ENCODE measurements at regions not wholly inside any gene's neighbourhood (a gene's known extent, or its start where the extent isn't known, plus 50 kb on each side); places are given as distances from the start of the nearest gene placed in this dataset.
"Not testable (repeated sequence)": the region's sequence is repeated elsewhere in the genome, so short reads cannot be mapped to it uniquely, and the experiment has no call there.

DNA sequence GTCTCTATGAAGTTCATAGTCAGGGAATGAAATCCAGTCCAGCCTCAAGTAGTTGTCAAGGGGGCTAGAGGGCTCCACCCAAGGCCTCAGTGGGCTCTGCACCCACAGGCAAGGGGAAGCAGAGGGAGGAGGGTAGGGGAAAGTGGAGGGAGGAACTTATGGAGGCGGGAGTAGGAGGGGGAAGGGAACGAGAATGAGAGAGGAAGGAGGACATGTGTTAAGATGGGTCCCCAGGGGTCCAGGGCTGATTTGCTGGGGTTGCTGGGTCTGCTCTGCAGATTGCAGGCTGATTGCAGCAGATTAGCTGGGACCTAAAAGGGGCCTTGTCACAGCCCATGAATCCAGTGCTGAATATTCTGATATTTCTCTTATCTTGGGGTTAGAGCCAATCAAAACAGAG lies 166.9 kb upstream of the IL12B start:
- DNase-seq (ENCODE audit: low spot score), result no peak

DNA sequence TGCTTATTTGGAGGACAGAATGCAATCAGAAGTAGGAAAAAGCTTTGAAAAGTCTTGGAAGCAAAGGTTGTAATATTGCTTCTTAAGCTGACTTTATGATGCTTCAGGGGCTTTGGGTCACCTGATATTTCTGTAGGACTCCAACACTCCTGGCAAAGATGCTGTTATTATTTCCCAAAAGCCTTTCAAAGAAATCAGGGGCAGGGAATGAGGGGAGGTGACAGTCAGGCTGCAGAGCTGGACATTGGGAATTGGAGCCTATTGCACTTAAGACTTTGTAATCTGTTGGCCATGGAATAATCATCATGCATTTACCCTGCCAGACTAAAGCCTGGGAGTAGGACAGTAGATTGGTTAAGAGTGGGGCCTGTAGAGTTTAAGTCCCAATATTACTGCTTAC lies 168.3 kb upstream of the IL12B start:
- DNase-seq (ENCODE audit: low spot score), result no peak

GRCh38 chr5:159502116-159502515 lies 171.8 kb upstream of the IL12B start:
- DNase-seq (ENCODE audit: low spot score), result not testable (repeated sequence)

GRCh38 chr5:159503236-159503635 lies 172.9 kb upstream of the IL12B start:
- no peak for DNase-seq (ENCODE audit: low spot score)

DNA sequence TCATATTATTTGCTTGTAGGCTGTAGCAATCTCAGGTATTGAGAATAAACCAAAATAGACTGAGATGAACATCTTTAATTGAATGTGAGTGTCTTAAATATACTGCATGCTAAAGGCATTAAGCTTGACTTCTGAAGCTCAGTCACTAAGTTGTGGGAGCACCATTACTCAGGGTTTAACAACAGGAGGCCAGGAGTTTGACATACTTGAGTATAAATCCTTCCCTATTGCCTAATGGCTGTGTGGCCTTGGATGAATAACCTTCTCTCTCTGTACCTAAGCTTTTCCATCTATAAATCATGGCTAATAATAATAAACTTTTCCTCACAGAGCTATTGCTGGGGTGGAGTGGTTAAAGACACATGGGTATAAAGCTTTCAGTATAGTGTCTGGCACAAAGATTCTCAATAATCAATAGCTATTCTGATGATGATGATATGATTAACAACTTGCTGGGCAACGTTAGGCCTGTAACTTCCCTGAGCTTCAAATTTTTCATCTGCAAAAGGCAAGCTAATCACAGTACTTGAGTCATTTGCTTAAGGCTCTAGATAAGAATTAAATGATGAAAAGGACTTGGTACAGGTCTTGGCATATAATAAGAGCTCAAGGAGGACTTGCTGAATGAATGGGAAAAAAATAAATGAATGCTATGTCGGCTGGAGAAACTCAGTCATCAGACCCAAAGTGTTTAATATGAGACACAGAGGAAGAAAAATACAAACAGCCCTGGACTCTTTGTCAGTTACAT lies 174.0 kb upstream of the IL12B start:
- no peak for DNase-seq (ENCODE audit: low spot score)

DNA sequence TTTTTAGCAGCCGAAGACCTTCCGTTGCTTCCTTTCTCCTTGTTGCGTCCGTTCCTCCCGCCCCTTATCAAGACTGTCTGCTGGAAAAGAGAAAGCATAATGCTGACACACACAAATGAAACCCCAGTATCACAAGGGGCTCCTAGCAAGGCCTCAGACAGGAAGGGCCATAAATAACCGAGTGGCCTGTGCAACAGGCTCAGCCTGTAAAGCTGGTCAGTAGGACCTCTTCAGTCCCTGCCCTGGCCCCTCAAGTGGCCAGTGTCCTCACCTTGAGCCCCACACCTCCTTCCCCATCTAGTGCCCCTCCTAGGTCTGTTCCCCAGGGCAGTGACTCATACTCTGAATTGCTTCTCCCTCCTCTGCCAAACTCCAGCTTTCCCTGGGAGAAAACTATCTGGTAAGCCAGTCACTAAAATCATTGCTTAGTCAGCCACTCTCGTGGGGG lies 174.6 kb upstream of the IL12B start:
- DNase-seq (ENCODE audit: low spot score), result no peak

DNA sequence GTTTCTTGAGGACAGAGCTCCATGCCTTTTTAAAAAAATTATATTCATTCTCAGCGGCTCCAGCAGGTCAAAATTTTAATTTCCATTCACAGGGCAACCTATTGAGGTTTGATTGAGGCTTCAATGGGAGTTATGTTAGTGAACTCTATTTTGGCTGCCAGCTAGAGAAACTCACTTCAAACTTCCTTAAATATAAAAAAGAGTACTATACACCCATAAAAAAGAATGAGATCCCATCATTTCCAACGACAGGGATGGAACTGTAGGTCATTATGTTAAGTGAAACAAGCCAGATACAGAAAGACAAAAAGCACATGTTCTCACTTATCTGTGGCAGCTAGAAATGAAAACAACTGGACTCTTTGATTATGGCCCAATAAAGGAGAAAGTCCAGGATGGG lies 176.8 kb upstream of the IL12B start:
- DNase-seq (ENCODE audit: low spot score), result no peak

GRCh38 chr5:159507661-159508060 lies 177.4 kb upstream of the IL12B start:
- DNase-seq (ENCODE audit: low spot score), result no peak

GRCh38 chr5:159508344-159508743 lies 178.1 kb upstream of the IL12B start:
- no peak for DNase-seq (ENCODE audit: low spot score)

DNA sequence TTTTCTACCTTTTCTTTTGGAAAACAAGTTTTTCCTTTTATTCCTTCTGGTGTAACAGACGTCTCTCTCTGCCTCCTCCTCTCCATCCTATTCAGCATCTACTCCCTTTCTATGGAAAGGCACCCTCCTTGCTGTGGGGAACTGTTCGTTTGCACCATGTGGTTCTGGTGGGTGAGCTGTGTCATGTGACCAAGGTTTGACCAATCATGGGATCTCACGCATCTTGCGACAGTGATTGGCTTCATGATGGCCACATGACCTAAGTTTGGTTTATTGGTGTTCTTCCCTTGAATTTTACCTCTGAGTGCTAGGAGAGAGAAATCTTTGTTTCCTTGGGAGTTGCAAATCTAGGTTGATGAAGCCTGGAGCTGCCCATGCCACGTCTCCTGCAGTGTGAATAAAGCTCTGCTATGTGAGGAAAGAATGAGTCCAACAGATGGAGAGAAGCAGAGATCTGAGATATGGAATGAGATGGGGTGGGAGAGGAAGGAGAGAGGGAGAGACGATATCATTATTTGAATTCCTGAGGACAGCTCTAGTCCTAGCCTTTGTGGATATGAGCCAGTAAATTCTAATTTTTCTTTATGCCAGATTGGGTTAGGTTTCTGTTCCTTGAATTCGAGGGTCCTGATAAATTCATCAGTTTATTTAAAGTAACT lies 178.8 kb upstream of the IL12B start:
- no peak for DNase-seq (ENCODE audit: low spot score)

GRCh38 chr5:159510282-159510681 lies 180.0 kb upstream of the IL12B start:
- no peak for DNase-seq (ENCODE audit: low spot score)

GRCh38 chr5:159511570-159511969 lies 181.3 kb upstream of the IL12B start:
- DNase-seq (ENCODE audit: low spot score), result no peak

- no peak for DNase-seq (ENCODE audit: low spot score)
These were observed 181.8 kb upstream of the IL12B start for GRCh38 chr5:159512064-159512463.

DNA sequence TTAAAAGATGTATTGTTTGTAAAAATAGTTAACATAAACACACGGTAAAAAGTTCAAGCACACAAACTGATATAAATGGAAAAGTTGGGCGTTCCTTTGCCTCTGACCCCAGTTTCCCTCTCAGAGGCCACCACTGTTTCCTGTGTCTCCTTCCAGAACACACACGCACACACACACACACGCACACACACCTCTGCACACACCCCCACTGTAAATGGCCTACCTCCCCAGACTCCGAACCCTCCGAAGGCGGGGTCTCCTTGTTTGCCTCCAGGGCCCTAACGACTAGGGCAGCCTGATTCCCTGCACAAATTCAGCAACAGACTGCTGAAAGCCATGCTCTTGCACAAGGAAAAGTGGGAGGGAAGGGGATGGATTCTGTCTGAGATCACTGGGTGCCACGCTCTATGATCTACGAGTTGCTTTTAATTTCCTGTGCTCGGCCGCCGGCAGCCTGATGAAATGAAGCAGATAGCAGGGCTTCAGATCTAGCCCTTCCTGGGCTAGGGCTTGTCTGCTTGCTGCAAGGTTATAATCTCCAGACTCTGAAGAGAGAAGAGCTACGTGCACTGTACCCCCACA lies 184.0 kb upstream of the IL12B start:
- no peak for DNase-seq (ENCODE audit: low spot score)

- no peak for DNase-seq (ENCODE audit: low spot score)
These were observed 184.9 kb upstream of the IL12B start for GRCh38 chr5:159515197-159515596.

DNA sequence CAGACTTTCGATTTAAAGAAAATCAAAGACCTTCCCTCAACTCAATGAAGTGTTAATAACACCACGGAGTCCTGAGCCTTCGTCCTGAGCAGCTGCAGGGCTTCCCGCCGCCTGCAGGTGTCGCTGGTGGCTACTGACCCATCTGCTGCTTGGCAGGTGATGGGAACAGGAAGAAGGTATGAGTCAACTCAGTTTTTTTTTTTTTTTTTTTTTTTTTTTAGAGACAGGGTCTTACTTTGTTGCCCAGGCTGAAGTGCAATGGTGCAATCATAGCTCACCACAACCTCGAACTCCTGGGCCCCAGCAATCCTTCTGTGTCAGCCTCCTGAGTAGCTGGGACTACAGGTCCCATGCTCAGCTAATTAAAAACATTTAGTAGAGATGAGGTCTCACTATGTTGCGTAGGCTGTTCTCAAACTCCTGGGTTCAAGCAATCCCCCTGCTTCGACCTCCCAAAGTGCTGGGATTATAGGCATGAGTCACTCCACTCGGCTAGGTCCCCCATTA lies 185.7 kb upstream of the IL12B start:
- DNase-seq (ENCODE audit: low spot score), result no peak

DNA sequence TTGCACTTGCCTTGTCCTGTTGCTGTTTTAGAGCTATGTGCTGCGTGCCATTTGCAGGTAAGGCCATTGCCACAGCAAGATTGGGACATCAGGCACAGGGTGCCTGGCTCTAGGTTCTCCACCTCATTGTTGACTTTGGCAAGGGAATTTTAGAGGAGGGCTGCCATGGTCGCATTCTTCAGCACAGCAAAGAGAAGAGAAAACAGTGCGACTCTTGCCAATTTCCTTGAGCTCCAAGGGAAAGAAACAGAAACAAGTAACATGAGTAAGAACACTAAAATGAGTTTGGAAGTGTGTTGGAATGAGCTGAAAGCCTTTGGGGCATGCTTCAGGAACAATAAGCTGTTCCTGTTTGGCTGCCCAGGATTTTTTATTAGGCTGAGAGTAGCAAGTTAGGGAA lies 188.1 kb upstream of the IL12B start:
- DNase-seq (ENCODE audit: low spot score), result no peak

DNA sequence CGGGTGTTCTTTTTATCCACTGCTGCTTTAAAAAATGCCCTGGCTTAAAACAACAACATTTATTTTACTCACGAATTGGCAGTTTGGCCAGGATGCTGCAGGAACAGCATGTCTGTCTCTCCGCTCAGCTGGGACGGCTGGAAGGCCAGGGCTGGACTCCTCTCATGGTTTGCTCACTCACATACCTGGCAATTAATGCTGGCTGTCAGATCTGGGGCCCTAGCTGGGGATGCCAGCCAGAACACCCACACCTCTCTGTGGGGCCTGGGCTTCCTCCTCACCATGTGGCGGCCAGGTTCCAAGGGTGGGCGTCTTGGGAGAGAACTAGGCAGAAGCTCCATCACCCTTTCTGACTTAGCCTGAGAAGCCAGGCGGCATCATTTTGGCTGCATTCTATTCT lies 189.1 kb upstream of the IL12B start:
- no peak for DNase-seq (ENCODE audit: low spot score)

DNA sequence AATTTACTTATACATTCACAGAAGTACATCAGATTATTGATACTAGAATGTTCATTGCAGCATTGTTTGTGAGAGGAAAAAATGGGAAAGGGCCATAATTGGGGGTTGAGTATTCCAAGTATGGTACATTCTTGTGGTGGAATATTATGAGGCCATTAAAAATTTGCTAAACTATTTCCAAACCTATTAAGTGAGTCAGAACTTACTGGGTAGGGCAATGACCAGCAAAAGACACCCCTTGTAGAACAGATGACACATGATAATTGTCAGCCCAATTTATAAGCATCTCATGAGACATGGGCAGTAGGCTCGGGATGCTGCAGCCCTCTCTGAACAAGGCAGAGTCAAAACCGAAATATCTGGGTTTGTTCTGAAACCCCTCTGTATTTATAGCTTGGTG lies 192.6 kb upstream of the IL12B start:
- DNase-seq (ENCODE audit: low spot score), result no peak

DNA sequence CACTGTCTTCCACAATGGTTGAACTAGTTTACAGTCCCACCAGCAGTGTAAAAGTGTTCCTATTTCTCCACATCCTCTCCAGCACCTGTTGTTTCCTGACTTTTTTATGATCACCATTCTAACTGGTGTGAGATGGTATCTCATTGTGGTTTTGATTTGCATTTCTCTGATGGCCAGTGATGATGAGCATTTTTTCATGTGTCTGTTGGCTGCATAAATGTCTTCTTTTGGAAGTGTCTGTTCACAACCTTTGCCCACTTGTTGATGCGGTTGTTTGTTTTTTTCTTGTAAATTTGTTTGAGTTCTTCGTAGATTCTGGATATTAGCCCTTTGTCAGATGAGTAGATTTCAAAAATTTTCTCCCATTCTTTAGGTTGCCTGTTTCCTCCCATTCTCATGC lies 194.0 kb upstream of the IL12B start:
- DNase-seq (ENCODE audit: low spot score), result not testable (repeated sequence)

DNA sequence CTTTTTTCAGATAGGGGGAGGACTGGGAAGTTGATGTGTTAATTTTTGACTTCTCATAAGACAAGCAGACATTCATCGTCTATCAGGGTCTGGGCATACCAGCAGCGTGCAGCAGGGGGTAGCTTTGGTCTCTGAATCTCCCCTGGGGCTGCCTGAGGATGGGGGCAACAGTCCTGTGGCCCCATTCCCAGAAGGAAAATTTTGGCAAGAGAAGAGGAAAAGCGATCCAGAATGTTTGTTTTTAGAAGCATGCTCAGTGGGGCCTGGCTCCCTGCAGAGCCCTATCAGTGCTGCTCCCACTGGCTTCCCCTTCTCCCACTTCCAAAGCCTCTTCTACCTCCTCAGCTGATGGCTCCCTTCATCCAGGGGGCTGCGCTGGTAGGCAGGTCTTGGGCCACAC lies 194.8 kb upstream of the IL12B start:
- DNase-seq (ENCODE audit: low spot score), result no peak

DNA sequence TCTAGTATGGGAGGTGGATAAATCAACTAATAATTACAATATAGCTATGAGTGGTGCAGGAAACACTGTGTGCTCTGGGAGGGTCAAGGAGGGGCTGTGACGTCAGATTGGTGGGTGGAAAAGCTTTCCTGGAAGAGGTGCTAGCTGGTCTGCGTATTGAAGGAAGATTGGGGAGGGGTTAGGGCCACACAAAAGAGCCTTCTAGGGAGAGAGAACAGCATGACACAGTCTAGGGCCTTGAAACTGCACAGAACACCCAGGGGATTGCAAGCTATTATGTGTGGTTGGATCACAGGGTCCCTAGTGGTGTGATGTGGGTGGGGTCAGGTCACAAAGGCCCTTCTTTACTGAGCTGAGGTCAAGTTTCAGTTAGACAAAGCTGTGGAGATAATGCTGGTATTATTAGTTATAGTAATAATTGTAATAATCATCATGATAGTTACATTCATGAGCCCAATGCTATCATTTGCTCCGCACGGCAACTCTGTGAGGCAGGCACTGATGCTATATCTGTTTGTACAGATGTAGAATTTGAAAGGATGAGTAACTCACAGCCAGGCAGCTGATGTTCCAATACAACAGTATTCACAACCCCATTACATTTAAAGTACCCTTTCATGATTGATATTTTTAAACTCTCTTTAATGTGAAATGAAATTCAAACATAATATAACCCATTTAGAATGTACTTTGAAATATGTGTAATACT lies 197.4 kb upstream of the IL12B start:
- no peak for DNase-seq (ENCODE audit: low spot score)
